HUES48 (cell line): ENCODE measurements at regions not wholly inside any gene's neighbourhood (a gene's known extent, or its start where the extent isn't known, plus 50 kb on each side); places are given as distances from the start of the nearest gene placed in this dataset.

Experiments
- H3K27ac ChIP-seq: one replicate; pipeline ENCODE4 v1.7.0; 2013; ENCODE audit warnings: low read depth, low read length, inconsistent platforms
- H3K27me3 ChIP-seq: 2 replicates; pipeline ENCODE4 v1.6.1; 2013; ENCODE audit warnings: mild to moderate bottlenecking, low read length; ENCODE audit not compliant: control insufficient read depth, insufficient read depth
- H3K36me3 ChIP-seq: 2 replicates; pipeline ENCODE4 v1.6.1; 2013; ENCODE audit warnings: low read length; ENCODE audit not compliant: control insufficient read depth, insufficient read depth
- H3K4me1 ChIP-seq: 2 replicates; pipeline ENCODE4 v1.6.1; 2013; ENCODE audit warnings: mild to moderate bottlenecking, low read length; ENCODE audit not compliant: control insufficient read depth, insufficient read depth
- H3K4me3 ChIP-seq: 2 replicates; pipeline ENCODE4 v1.5.1; 2013; ENCODE audit warnings: mild to moderate bottlenecking, low read depth, low read length
- H3K9ac ChIP-seq: 2 replicates; pipeline ENCODE4 v1.6.1; 2013; ENCODE audit warnings: mild to moderate bottlenecking, low read depth, low read length, moderate library complexity
- H3K9me3 ChIP-seq: 2 replicates; pipeline ENCODE4 v1.6.1; 2013; ENCODE audit warnings: low read length; ENCODE audit not compliant: control insufficient read depth, insufficient read depth

GRCh38 chr18:61189376-61189775 lies 143.9 kb upstream of the CDH20 start:
- Histone ChIP-seq H3K9ac (no peak overlapping the region), H3K27me3 (no peaks in the 10 kb centered on the region), H3K27ac (no peak overlapping the region), H3K4me3 (no peak overlapping the region), H3K9me3 (no peaks in the 10 kb centered on the region), H3K4me1 (no peaks in the 10 kb centered on the region), H3K36me3 (no peaks in the 10 kb centered on the region)

GRCh38 chr18:61194726-61195125 lies 138.5 kb upstream of the CDH20 start:
- Histone ChIP-seq H3K36me3 (no peaks in the 10 kb centered on the region), H3K9me3 (no peaks in the 10 kb centered on the region), H3K4me1 (peaks cover 6% of the 10 kb centered on the region), H3K27me3 (no peaks in the 10 kb centered on the region), H3K9ac (no peak overlapping the region), H3K4me3 (no peak overlapping the region), H3K27ac (no peak overlapping the region)

GRCh38 chr18:61196750-61197149 lies 136.5 kb upstream of the CDH20 start:
- Histone ChIP-seq H3K9me3 (no peaks in the 10 kb centered on the region), H3K27ac (no peak overlapping the region)

GRCh38 chr18:61198486-61198885 lies 134.7 kb upstream of the CDH20 start:
- Histone ChIP-seq H3K27me3 (no peaks in the 10 kb centered on the region), H3K4me3 (no peak overlapping the region), H3K9ac (no peak overlapping the region), H3K27ac (no peak overlapping the region), H3K36me3 (no peaks in the 10 kb centered on the region), H3K9me3 (no peaks in the 10 kb centered on the region), H3K4me1 (peaks cover 6% of the 10 kb centered on the region)

More at GRCh38 chr18:61196750-61197149, 136.5 kb upstream of the CDH20 start:
- Histone ChIP-seq H3K4me3 (no peak overlapping the region), H3K27me3 (no peaks in the 10 kb centered on the region), H3K4me1 (peaks cover 6% of the 10 kb centered on the region), H3K36me3 (no peaks in the 10 kb centered on the region), H3K9ac (no peak overlapping the region)

- Histone ChIP-seq H3K4me1 (peaks cover 6% of the 10 kb centered on the region), H3K4me3 (no peak overlapping the region), H3K27me3 (no peaks in the 10 kb centered on the region), H3K9me3 (no peaks in the 10 kb centered on the region), H3K36me3 (no peaks in the 10 kb centered on the region), H3K27ac (no peak overlapping the region), H3K9ac (no peak overlapping the region)
These were observed 133.9 kb upstream of the CDH20 start for GRCh38 chr18:61199171-61199848.

- Histone ChIP-seq H3K27ac (no peak overlapping the region), H3K4me3 (no peak overlapping the region), H3K9me3 (no peaks in the 10 kb centered on the region), H3K9ac (no peak overlapping the region), H3K36me3 (no peaks in the 10 kb centered on the region), H3K4me1 (peaks cover 10% of the 10 kb centered on the region), H3K27me3 (no peaks in the 10 kb centered on the region)
These were observed 131.7 kb upstream of the CDH20 start for GRCh38 chr18:61201511-61201910.

GRCh38 chr18:61203151-61203550 lies 130.1 kb upstream of the CDH20 start:
- Histone ChIP-seq H3K9ac (no peak overlapping the region), H3K27ac (no peak overlapping the region), H3K4me1 (peaks cover 6% of the 10 kb centered on the region), H3K4me3 (no peak overlapping the region), H3K36me3 (no peaks in the 10 kb centered on the region), H3K27me3 (no peaks in the 10 kb centered on the region), H3K9me3 (no peaks in the 10 kb centered on the region)

GRCh38 chr18:61209801-61210200 lies 123.4 kb upstream of the CDH20 start:
- Histone ChIP-seq H3K27me3 (no peaks in the 10 kb centered on the region), H3K9ac (no peak overlapping the region), H3K4me1 (0 out of 2 replicates have a peak, but pooled peaks cover 5% of the 10 kb centered on the region), H3K4me3 (no peak overlapping the region), H3K36me3 (no peaks in the 10 kb centered on the region), H3K27ac (no peak overlapping the region), H3K9me3 (no peaks in the 10 kb centered on the region)

GRCh38 chr18:61216051-61216450 lies 117.2 kb upstream of the CDH20 start:
- no peak overlapping the region for H3K27ac ChIP-seq
- H3K9me3 ChIP-seq, result no peaks in the 10 kb centered on the region
- H3K36me3 ChIP-seq, result no peaks in the 10 kb centered on the region
- H3K9ac ChIP-seq, result no peak overlapping the region
- H3K27me3 ChIP-seq, result no peaks in the 10 kb centered on the region
- H3K4me1 ChIP-seq, result no peaks in the 10 kb centered on the region; the same call in 1 of the 2 replicates
- no peak overlapping the region for H3K4me3 ChIP-seq

GRCh38 chr18:61222206-61222605 lies 111.0 kb upstream of the CDH20 start:
- Histone ChIP-seq H3K9ac (no peak overlapping the region), H3K4me1 (no peaks in the 10 kb centered on the region), H3K27ac (no peak overlapping the region), H3K4me3 (no peak overlapping the region), H3K36me3 (no peaks in the 10 kb centered on the region), H3K27me3 (no peaks in the 10 kb centered on the region), H3K9me3 (no peaks in the 10 kb centered on the region)

GRCh38 chr18:61225336-61225735 lies 107.9 kb upstream of the CDH20 start:
- Histone ChIP-seq H3K4me1 (no peaks in the 10 kb centered on the region), H3K9ac (no peak overlapping the region), H3K27ac (no peak overlapping the region), H3K9me3 (no peaks in the 10 kb centered on the region), H3K27me3 (no peaks in the 10 kb centered on the region), H3K4me3 (no peak overlapping the region), H3K36me3 (no peaks in the 10 kb centered on the region)
